ENCODE measurements at regions not wholly inside any gene's neighbourhood (a gene's known extent, or its start where the extent isn't known, plus 50 kb on each side); places are given as distances from the start of the nearest gene placed in this dataset.
"Not testable (repeated sequence)": the region's sequence is repeated elsewhere in the genome, so short reads cannot be mapped to it uniquely, and the experiment has no call there.

GRCh38 chr3:21919383-21919782 lies 168.4 kb upstream of the ZNF385D start:
- H3K27ac ChIP-seq, result no peak overlapping the region
- no peaks in the 10 kb centered on the region for H3K4me1 ChIP-seq (ENCODE audit: control insufficient read depth in 1 of 2, low read depth in 2 of 2)
- no peak overlapping the region for H3K4me3 ChIP-seq
- TF ChIP-seq CTCF (IDR thresholded peaks at IDR 0.05), result no peak
- H3K27me3 ChIP-seq (replicated peaks; ENCODE audit: insufficient read depth), result no peaks in the 10 kb centered on the region
- no peaks in the 10 kb centered on the region for H3K9me3 ChIP-seq
- no peak for ATAC-seq (ENCODE audit: insufficient number of reproducible peaks, low FRiP score, low read depth)
- no peaks in the 10 kb centered on the region for H3K36me3 ChIP-seq
- DNase-seq (ENCODE audit: low spot score), result no peak

GRCh38 chr3:21920421-21920861 lies 169.4 kb upstream of the ZNF385D start:
- no peak for ATAC-seq (ENCODE audit: insufficient number of reproducible peaks, low FRiP score, low read depth)
- no peak for TF ChIP-seq CTCF (IDR thresholded peaks at IDR 0.05)
- no peaks in the 10 kb centered on the region for H3K9me3 ChIP-seq
- no peaks in the 10 kb centered on the region for H3K36me3 ChIP-seq
- no peak overlapping the region for H3K27ac ChIP-seq
- H3K4me3 ChIP-seq, result no peak overlapping the region
- H3K4me1 ChIP-seq (ENCODE audit: control insufficient read depth in 1 of 2, low read depth in 2 of 2), result no peaks in the 10 kb centered on the region
- H3K27me3 ChIP-seq (replicated peaks; ENCODE audit: insufficient read depth), result no peaks in the 10 kb centered on the region
- DNase-seq (ENCODE audit: low spot score), result no peak

- not testable (repeated sequence) for H3K9me3 ChIP-seq; H3K36me3 ChIP-seq; H3K4me1 ChIP-seq (ENCODE audit: control insufficient read depth in 1 of 2, low read depth in 2 of 2); ATAC-seq (ENCODE audit: insufficient number of reproducible peaks, low FRiP score, low read depth); DNase-seq (ENCODE audit: low spot score); H3K27ac ChIP-seq; H3K27me3 ChIP-seq (replicated peaks; ENCODE audit: insufficient read depth); H3K4me3 ChIP-seq
Measured at GRCh38 chr3:21923156-21923555, 172.1 kb upstream of the ZNF385D start.

- Histone ChIP-seq H3K27me3 (replicated peaks; ENCODE audit: insufficient read depth) (no peaks in the 10 kb centered on the region), H3K4me1 (ENCODE audit: control insufficient read depth in 1 of 2, low read depth in 2 of 2) (no peaks in the 10 kb centered on the region), H3K27ac (no peak overlapping the region), H3K4me3 (no peak overlapping the region), H3K9me3 (no peaks in the 10 kb centered on the region), H3K36me3 (no peaks in the 10 kb centered on the region)
- no peak for ATAC-seq (ENCODE audit: insufficient number of reproducible peaks, low FRiP score, low read depth)
- DNase-seq (ENCODE audit: low spot score), result no peak
- TF ChIP-seq CTCF (IDR thresholded peaks at IDR 0.05), result no peak
Measured at GRCh38 chr3:21927261-21927660, 176.3 kb upstream of the ZNF385D start.

- H3K4me3 ChIP-seq, result no peak overlapping the region
- H3K27ac ChIP-seq, result no peak overlapping the region
- H3K4me1 ChIP-seq (ENCODE audit: control insufficient read depth in 1 of 2, low read depth in 2 of 2), result no peaks in the 10 kb centered on the region
- H3K27me3 ChIP-seq (replicated peaks; ENCODE audit: insufficient read depth), result no peaks in the 10 kb centered on the region
- no peaks in the 10 kb centered on the region for H3K9me3 ChIP-seq
- DNase-seq (ENCODE audit: low spot score) (no peak), ATAC-seq (ENCODE audit: insufficient number of reproducible peaks, low FRiP score, low read depth) (no peak)
- no peak for TF ChIP-seq CTCF (IDR thresholded peaks at IDR 0.05)
- H3K36me3 ChIP-seq, result no peaks in the 10 kb centered on the region
Measured at GRCh38 chr3:21934591-21934990, 183.6 kb upstream of the ZNF385D start.

- H3K9me3 ChIP-seq, result no peaks in the 10 kb centered on the region
- H3K4me3 ChIP-seq, result no peak overlapping the region
- no peak overlapping the region for H3K27ac ChIP-seq
- ATAC-seq (ENCODE audit: insufficient number of reproducible peaks, low FRiP score, low read depth), result no peak
- no peaks in the 10 kb centered on the region for H3K4me1 ChIP-seq (ENCODE audit: control insufficient read depth in 1 of 2, low read depth in 2 of 2)
- no peaks in the 10 kb centered on the region for H3K36me3 ChIP-seq
- no peak for TF ChIP-seq CTCF (IDR thresholded peaks at IDR 0.05)
- DNase-seq (ENCODE audit: low spot score), result no peak
- H3K27me3 ChIP-seq (replicated peaks; ENCODE audit: insufficient read depth), result no peaks in the 10 kb centered on the region
Measured at GRCh38 chr3:21936207-21936606, 185.2 kb upstream of the ZNF385D start.

Data from thoracic aorta (tissue), 2 donors.